ENCODE measurements at regions not wholly inside any gene's neighbourhood (a gene's known extent, or its start where the extent isn't known, plus 50 kb on each side); places are given as distances from the start of the nearest gene placed in this dataset.
"Not testable (repeated sequence)": the region's sequence is repeated elsewhere in the genome, so short reads cannot be mapped to it uniquely, and the experiment has no call there.

- TF ChIP-seq CTCF (IDR thresholded peaks at IDR 0.05; ENCODE audit: control insufficient read depth, extremely low read depth, insufficient read depth): no peak
- no peak for DNase-seq (ENCODE audit: low read depth)
- no peak overlapping the region for H3K4me3 ChIP-seq (ENCODE audit: low read depth, low read length)
Observed at GRCh38 chr7:67636348-67637022, 639.9 kb downstream of the TYW1 start.

- no peak overlapping the region for H3K4me3 ChIP-seq (ENCODE audit: low read depth, low read length)
- peak; percentile 47 for TF ChIP-seq CTCF (IDR thresholded peaks at IDR 0.05; ENCODE audit: control insufficient read depth, extremely low read depth, insufficient read depth)
- DNase-seq (ENCODE audit: low read depth): no peak
Observed at GRCh38 chr7:67637023-67637358, 640.4 kb downstream of the TYW1 start.

GRCh38 chr7:67642542-67642941 is 645.9 kb downstream of the TYW1 start:
- H3K4me3 ChIP-seq (ENCODE audit: low read depth, low read length); DNase-seq (ENCODE audit: low read depth): not testable (repeated sequence)

- TF ChIP-seq CTCF (IDR thresholded peaks at IDR 0.05; ENCODE audit: control insufficient read depth, extremely low read depth, insufficient read depth): no peak
- no peak for DNase-seq (ENCODE audit: low read depth)
- H3K4me3 ChIP-seq (ENCODE audit: low read depth, low read length): no peak overlapping the region
Observed at GRCh38 chr7:67644151-67644550, 647.5 kb downstream of the TYW1 start.

GRCh38 chr7:67652937-67653336 is 656.3 kb downstream of the TYW1 start:
- no peak for DNase-seq (ENCODE audit: low read depth)
- TF ChIP-seq CTCF (IDR thresholded peaks at IDR 0.05; ENCODE audit: control insufficient read depth, extremely low read depth, insufficient read depth): no peak

GRCh38 chr7:67653856-67654454 is 657.3 kb downstream of the TYW1 start:
- no peak for DNase-seq (ENCODE audit: low read depth)
- no peak for TF ChIP-seq CTCF (IDR thresholded peaks at IDR 0.05; ENCODE audit: control insufficient read depth, extremely low read depth, insufficient read depth)

More at GRCh38 chr7:67652937-67653336, 656.3 kb downstream of the TYW1 start:
- H3K4me3 ChIP-seq (ENCODE audit: low read depth, low read length): no peak overlapping the region

GRCh38 chr7:67654642-67655041 is 658.0 kb downstream of the TYW1 start:
- no peak overlapping the region for H3K4me3 ChIP-seq (ENCODE audit: low read depth, low read length)
- TF ChIP-seq CTCF (IDR thresholded peaks at IDR 0.05; ENCODE audit: control insufficient read depth, extremely low read depth, insufficient read depth): no peak

More at GRCh38 chr7:67653856-67654454, 657.3 kb downstream of the TYW1 start:
- no peak overlapping the region for H3K4me3 ChIP-seq (ENCODE audit: low read depth, low read length)

More at GRCh38 chr7:67654642-67655041, 658.0 kb downstream of the TYW1 start:
- no peak for DNase-seq (ENCODE audit: low read depth)

All from LNCaP clone FGC (cell line).